SK-N-DZ (cell line): ENCODE measurements at regions not wholly inside any gene's neighbourhood (a gene's known extent, or its start where the extent isn't known, plus 50 kb on each side); places are given as distances from the start of the nearest gene placed in this dataset.
"Not testable (repeated sequence)": the region's sequence is repeated elsewhere in the genome, so short reads cannot be mapped to it uniquely, and the experiment has no call there.

Source experiments
- DNase-seq: peaks from one replicate; pipeline ENCODE4 v3.0.0-alpha.2; 2015; ENCODE audit warnings: low spot score

GRCh38 chrX:11836284-11836683, 78.2 kb downstream of the MSL3 start:
- no peak for DNase-seq

GRCh38 chrX:11837437-11837836, 79.4 kb downstream of the MSL3 start:
- no peak for DNase-seq

- DNase-seq: no peak
Measured at GRCh38 chrX:11864171-11864570, 106.1 kb downstream of the MSL3 start.

GRCh38 chrX:11867610-11868345, 109.7 kb downstream of the MSL3 start:
- no peak for DNase-seq

GRCh38 chrX:11870789-11871188, 112.8 kb downstream of the MSL3 start:
- DNase-seq: no peak

GRCh38 chrX:11881485-11882170, 123.6 kb downstream of the MSL3 start:
- DNase-seq: no peak

GRCh38 chrX:11886745-11887144, 128.7 kb downstream of the MSL3 start:
- DNase-seq: no peak

GRCh38 chrX:11887175-11887574, 129.1 kb downstream of the MSL3 start:
- DNase-seq: no peak

GRCh38 chrX:11888421-11888820, 130.4 kb downstream of the MSL3 start:
- no peak for DNase-seq

GRCh38 chrX:11889791-11890190, 131.8 kb downstream of the MSL3 start:
- no peak for DNase-seq

- DNase-seq: no peak
Measured at GRCh38 chrX:11890836-11891514, 132.9 kb downstream of the MSL3 start.

- DNase-seq: no peak
Measured at GRCh38 chrX:11893933-11894710, 136.1 kb downstream of the MSL3 start.

GRCh38 chrX:11899091-11899490, 141.1 kb downstream of the MSL3 start:
- no peak for DNase-seq

- DNase-seq: not testable (repeated sequence)
Measured at GRCh38 chrX:11905933-11906332, 147.9 kb downstream of the MSL3 start.

- no peak for DNase-seq
Measured at GRCh38 chrX:11908371-11908770, 150.3 kb downstream of the MSL3 start.

GRCh38 chrX:11913001-11913400, 155.0 kb downstream of the MSL3 start:
- no peak for DNase-seq

- DNase-seq: no peak
Measured at GRCh38 chrX:11929476-11929875, 171.4 kb downstream of the MSL3 start.

GRCh38 chrX:11932423-11932822, 174.4 kb downstream of the MSL3 start:
- DNase-seq: no peak

- DNase-seq: no peak
Measured at GRCh38 chrX:11934089-11934488, 176.1 kb downstream of the MSL3 start.

GRCh38 chrX:11941571-11941970, 183.5 kb downstream of the MSL3 start:
- no peak for DNase-seq

GRCh38 chrX:11944501-11944900, 186.5 kb downstream of the MSL3 start:
- DNase-seq: peak; percentile 7

GRCh38 chrX:11949291-11949690, 189.0 kb upstream of the FRMPD4 start:
- DNase-seq: no peak
